ENCODE measurements at regions not wholly inside any gene's neighbourhood (a gene's known extent, or its start where the extent isn't known, plus 50 kb on each side); places are given as distances from the start of the nearest gene placed in this dataset.

DNA sequence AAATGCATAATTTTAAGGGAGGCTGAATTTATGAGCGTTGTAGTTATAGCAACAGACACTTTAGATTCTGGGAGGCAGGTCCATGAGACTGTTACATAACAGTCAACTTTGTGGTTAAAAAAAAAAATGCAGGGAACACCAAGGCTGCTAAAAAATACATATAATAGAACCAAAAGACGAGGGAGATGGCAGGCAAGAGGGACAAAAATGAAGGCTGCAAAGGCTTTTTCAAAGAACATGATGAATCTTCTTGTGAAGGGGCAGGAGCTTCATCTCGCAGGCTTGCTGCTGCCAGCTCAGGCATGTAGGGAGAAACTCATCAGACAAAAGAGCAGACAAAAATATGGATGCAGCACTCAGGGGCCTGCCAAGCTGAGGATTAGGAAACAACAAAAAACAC lies 243.9 kb downstream of the SHQ1 start:
- TF ChIP-seq, protein P1, sequence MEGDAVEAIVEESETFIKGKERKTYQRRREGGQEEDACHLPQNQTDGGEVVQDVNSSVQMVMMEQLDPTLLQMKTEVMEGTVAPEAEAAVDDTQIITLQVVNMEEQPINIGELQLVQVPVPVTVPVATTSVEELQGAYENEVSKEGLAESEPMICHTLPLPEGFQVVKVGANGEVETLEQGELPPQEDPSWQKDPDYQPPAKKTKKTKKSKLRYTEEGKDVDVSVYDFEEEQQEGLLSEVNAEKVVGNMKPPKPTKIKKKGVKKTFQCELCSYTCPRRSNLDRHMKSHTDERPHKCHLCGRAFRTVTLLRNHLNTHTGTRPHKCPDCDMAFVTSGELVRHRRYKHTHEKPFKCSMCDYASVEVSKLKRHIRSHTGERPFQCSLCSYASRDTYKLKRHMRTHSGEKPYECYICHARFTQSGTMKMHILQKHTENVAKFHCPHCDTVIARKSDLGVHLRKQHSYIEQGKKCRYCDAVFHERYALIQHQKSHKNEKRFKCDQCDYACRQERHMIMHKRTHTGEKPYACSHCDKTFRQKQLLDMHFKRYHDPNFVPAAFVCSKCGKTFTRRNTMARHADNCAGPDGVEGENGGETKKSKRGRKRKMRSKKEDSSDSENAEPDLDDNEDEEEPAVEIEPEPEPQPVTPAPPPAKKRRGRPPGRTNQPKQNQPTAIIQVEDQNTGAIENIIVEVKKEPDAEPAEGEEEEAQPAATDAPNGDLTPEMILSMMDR (conservative IDR thresholded peaks at IDR 0.05; ENCODE audit: low read depth, low read length) = no peak
- no peak overlapping the region for H3K4me3 ChIP-seq (ENCODE audit: low read depth, low read length)
- DNase-seq (ENCODE audit: low read depth) = no peak

DNA sequence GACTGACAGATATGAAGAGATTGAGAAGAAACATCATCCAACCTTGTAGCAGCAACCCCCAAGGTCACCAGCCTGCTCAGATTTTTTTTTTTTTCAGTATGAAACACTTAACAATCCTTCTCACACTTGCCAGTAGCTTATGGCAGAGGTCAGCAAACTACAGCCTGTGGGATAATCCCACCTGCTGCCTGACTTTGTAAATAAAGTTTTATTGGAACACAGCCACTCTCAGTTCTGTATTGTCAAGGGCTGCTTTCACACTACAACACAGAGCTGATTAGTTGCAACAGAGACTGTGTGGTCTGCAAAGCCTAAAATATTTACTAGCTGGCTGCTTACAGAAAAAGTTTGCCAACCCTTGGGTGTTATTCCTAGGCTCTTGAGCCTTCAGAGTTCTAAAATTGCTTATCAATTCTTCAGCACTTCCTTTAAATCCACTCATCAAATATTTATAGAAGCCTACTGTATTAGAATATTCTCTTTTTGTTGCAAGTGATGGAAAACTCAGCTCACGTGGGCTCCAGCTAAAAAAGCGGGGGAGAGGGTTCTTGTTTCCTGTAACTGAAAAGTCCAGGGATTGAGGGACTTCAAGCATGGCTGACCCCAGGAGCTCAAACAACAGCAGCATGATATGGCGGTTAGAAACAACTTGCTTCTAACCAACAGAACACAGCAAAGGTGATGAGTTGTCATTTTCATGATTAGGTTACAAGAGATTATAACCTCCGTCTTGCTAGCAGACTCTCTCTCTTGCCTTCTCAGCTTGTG lies 246.1 kb downstream of the SHQ1 start:
- DNase-seq (ENCODE audit: low read depth) = no peak
- TF ChIP-seq, protein P1 (conservative IDR thresholded peaks at IDR 0.05; ENCODE audit: low read depth, low read length) = no peak
- H3K4me3 ChIP-seq (ENCODE audit: low read depth, low read length) = no peak overlapping the region

DNA sequence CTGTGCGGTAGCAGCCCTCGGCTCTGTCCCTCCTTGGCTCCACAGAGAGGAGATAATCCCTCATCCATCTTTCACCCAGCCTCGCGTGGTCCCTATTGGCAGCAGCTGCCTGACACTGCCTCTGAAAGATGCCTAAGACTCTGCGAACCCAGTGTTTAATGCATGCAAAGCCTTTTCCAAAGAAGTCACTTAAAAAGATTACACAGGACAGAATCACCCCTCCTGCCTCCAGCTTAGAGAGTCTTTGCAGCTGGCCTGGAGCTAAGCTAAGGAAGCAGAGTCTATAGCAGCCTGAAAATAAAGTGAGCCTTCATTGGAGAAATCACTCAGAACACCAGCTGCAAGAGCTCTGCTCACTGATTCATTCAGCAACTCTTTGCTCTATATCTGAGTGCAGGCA lies 247.2 kb downstream of the SHQ1 start:
- TF ChIP-seq, protein P1 (conservative IDR thresholded peaks at IDR 0.05; ENCODE audit: low read depth, low read length) = no peak
- no peak overlapping the region for H3K4me3 ChIP-seq (ENCODE audit: low read depth, low read length)
- DNase-seq (ENCODE audit: low read depth) = no peak

DNA sequence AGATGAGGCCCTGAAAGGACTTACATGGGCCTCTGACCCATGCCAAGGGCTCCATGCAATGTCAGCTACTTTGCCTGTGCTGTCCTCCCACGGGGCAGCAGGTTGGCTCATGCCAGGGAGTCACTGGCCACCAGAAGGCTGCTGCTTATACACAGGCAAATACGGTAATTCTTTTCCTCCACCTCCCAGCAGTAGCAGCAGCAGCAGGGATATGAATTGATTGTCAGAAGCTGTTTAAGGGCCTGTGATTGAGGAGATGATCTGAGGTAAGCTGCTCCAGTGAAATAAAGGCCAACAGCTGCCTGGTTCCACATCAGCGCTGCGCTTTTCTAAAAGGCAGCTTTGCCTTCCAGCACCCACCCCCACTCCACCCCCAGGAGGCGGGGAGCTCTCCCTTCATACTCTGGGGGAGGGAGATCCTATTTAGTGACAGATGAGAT lies 250.5 kb downstream of the SHQ1 start:
- peak; percentile 35 for DNase-seq (ENCODE audit: low read depth)
- TF ChIP-seq, protein P1 (conservative IDR thresholded peaks at IDR 0.05; ENCODE audit: low read depth, low read length) = no peak
- no peak overlapping the region for H3K4me3 ChIP-seq (ENCODE audit: low read depth, low read length)

DNA sequence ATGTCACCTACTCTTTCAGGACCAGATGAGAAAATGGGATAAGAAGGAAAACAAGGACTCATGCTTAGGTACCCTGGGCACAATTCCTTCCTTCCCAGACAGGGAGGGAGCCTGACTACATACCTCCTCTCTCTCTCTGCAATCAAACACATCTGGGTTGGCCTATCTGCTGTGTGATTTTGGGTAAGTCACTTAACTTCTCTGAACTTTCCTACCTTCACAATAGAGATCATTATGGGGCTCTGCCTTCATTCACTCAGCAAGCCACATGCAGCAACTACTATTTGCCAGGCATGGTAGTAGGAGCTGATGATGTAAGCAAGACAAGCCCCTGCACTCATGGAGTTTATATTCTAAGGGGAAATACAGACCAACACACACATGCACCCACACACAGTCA lies 251.2 kb downstream of the SHQ1 start:
- H3K4me3 ChIP-seq (ENCODE audit: low read depth, low read length) = no peak overlapping the region
- no peak for DNase-seq (ENCODE audit: low read depth)
- TF ChIP-seq, protein P1 (conservative IDR thresholded peaks at IDR 0.05; ENCODE audit: low read depth, low read length) = no peak

DNA sequence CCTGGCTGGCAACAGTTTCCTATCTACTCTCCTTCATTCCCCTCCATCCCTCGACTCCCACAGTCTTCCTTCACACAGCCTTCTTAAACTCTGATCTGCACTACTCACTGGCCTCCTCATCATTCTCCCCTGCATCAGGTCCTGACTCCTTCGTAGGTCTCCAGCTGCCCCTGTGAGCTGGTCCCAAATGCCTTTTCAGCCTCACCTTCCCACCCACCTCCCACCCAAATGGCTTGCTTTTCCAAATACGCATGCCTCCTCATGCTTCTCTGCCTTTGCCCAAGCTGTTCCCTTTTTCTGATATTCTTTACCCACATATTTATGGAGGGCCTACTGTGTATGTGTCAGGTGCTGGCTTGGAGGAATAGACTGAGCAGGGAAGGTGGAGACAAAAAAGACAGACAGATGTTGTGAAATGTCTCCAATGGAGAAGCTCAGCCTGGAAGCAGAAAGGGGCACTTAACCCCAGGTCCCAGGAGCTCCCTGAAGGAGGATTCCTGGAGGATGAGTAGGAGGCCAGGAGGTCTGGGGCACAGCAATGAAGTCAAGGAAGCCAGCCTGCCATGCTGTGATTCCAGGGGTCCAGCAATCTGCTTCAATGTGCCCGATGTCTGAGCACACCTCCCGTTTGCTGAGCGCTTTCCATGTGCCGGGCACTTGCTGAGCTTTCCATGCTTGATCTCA lies 252.2 kb downstream of the SHQ1 start:
- DNase-seq (ENCODE audit: low read depth) = no peak
- H3K4me3 ChIP-seq (ENCODE audit: low read depth, low read length) = no peak overlapping the region
- TF ChIP-seq, protein P1 (conservative IDR thresholded peaks at IDR 0.05; ENCODE audit: low read depth, low read length) = no peak

Data from choroid plexus epithelial cell (primary cell).